H9 (cell line): ENCODE measurements at regions not wholly inside any gene's neighbourhood (a gene's known extent, or its start where the extent isn't known, plus 50 kb on each side); places are given as distances from the start of the nearest gene placed in this dataset.

Source experiments
- DNase-seq: peaks from one replicate; pipeline ENCODE4 v3.0.0-alpha.2; 2017
- H2AFZ ChIP-seq: one replicate; pipeline ENCODE4 v1.6.1; 2013; ENCODE audit warnings: mild to moderate bottlenecking, low read length, control low read depth, moderate library complexity
- H2AK5ac ChIP-seq: 2 replicates; pipeline ENCODE4 v1.6.1; 2013; ENCODE audit warnings: low read length, control low read depth, mixed read lengths; ENCODE audit not compliant: insufficient read length
- H2BK120ac ChIP-seq: one replicate; pipeline ENCODE4 v1.6.1; 2013; ENCODE audit warnings: low read depth, mild to moderate bottlenecking, low read length, control low read depth, inconsistent platforms; ENCODE audit not compliant: poor library complexity, severe bottlenecking
- H2BK12ac ChIP-seq: 2 replicates; pipeline ENCODE4 v1.6.1; 2013; ENCODE audit warnings: low read length, control low read depth, mixed read lengths, low read depth; ENCODE audit not compliant: insufficient read length
- H2BK15ac ChIP-seq: 2 replicates; pipeline ENCODE4 v1.6.1; 2013; ENCODE audit warnings: low read depth, low read length, control low read depth
- H2BK20ac ChIP-seq: one replicate; pipeline ENCODE4 v1.6.1; 2013; ENCODE audit warnings: low read depth, mild to moderate bottlenecking, low read length, control low read depth, inconsistent platforms; ENCODE audit not compliant: poor library complexity, severe bottlenecking
- H2BK5ac ChIP-seq: 2 replicates; pipeline ENCODE4 v1.6.1; 2013; ENCODE audit warnings: low read length, control low read depth, mixed read lengths; ENCODE audit not compliant: insufficient read length
- H3K14ac ChIP-seq: 2 replicates; pipeline ENCODE4 v1.6.1; 2013; ENCODE audit warnings: low read length, control low read depth; ENCODE audit not compliant: insufficient read depth
- H3K18ac ChIP-seq: 2 replicates; pipeline ENCODE4 v1.6.1; 2013; ENCODE audit warnings: low read depth, mild to moderate bottlenecking, mixed read lengths, low read length, control low read depth; ENCODE audit not compliant: insufficient read length
- H3K23ac ChIP-seq: 2 replicates; pipeline ENCODE4 v1.6.1; 2013; ENCODE audit warnings: low read length, control low read depth, mixed read lengths, low read depth; ENCODE audit not compliant: insufficient read length
- H3K23me2 ChIP-seq: 2 replicates; pipeline ENCODE4 v1.6.1; 2013; ENCODE audit warnings: low read depth, mild to moderate bottlenecking, mixed read lengths, low read length, control low read depth; ENCODE audit not compliant: insufficient read length, poor library complexity, severe bottlenecking
- H3K27ac ChIP-seq: 2 replicates; pipeline ENCODE4 v1.5.1; 2013; ENCODE audit warnings: low read length, control low read depth, mixed read lengths, low read depth; ENCODE audit not compliant: insufficient read length
- H3K27me3 ChIP-seq: 2 replicates; pipeline ENCODE4 v1.6.1; 2013; ENCODE audit warnings: low read length, control low read depth, inconsistent platforms; ENCODE audit not compliant: insufficient read depth
- H3K4ac ChIP-seq: 2 replicates; pipeline ENCODE4 v1.6.1; 2013; ENCODE audit warnings: low read depth, mild to moderate bottlenecking, control low read depth, inconsistent platforms, low read length, moderate library complexity
- H3K4me1 ChIP-seq: 2 replicates; pipeline ENCODE4 v1.6.1; 2013; ENCODE audit warnings: low read length, control low read depth, inconsistent platforms; ENCODE audit not compliant: insufficient read depth
- H3K4me2 ChIP-seq: 2 replicates; pipeline ENCODE4 v1.6.1; 2013; ENCODE audit warnings: low read length, control low read depth, mixed read lengths; ENCODE audit not compliant: insufficient read length, insufficient read depth
- H3K56ac ChIP-seq: 2 replicates; pipeline ENCODE4 v1.6.1; 2013; ENCODE audit warnings: low read depth, mild to moderate bottlenecking, mixed read lengths, low read length, control low read depth; ENCODE audit not compliant: insufficient read length
- H3K79me1 ChIP-seq: 2 replicates; pipeline ENCODE4 v1.6.1; 2013; ENCODE audit warnings: low read depth, mild to moderate bottlenecking, moderate library complexity, low read length, control low read depth, inconsistent platforms; ENCODE audit not compliant: insufficient read depth, poor library complexity, severe bottlenecking
- H3K79me2 ChIP-seq: 2 replicates; pipeline ENCODE4 v1.6.1; 2013; ENCODE audit warnings: low read length, control low read depth, inconsistent platforms; ENCODE audit not compliant: insufficient read depth
- H3K9ac ChIP-seq: 2 replicates; pipeline ENCODE4 v1.6.1; 2013; ENCODE audit warnings: low read length, control low read depth, mixed read lengths; ENCODE audit not compliant: insufficient read length; ENCODE audit errors: extremely low read depth
- H3K9me3 ChIP-seq: one replicate; pipeline ENCODE4 v1.6.1; 2013; ENCODE audit warnings: low read depth, low read length, inconsistent platforms; ENCODE audit not compliant: control insufficient read depth
- H3T11ph ChIP-seq: one replicate; pipeline ENCODE4 v1.6.1; 2013; ENCODE audit warnings: mild to moderate bottlenecking, low read length, control low read depth, inconsistent platforms
- H4K20me1 ChIP-seq: one replicate; pipeline ENCODE4 v1.6.1; 2013; ENCODE audit not compliant: control insufficient read depth, insufficient read length, insufficient read depth
- H4K5ac ChIP-seq: 2 replicates; pipeline ENCODE4 v1.6.1; 2013; ENCODE audit warnings: low read depth, mild to moderate bottlenecking, mixed read lengths, low read length, control low read depth; ENCODE audit not compliant: insufficient read length
- H4K8ac ChIP-seq: replicated peaks from 2 replicates; pipeline ENCODE4 v1.6.1; 2013; ENCODE audit warnings: low read length, control low read depth, mixed read lengths, low read depth; ENCODE audit not compliant: insufficient read length
- H4K91ac ChIP-seq: 2 replicates; pipeline ENCODE4 v1.6.1; 2013; ENCODE audit warnings: low read depth, mild to moderate bottlenecking, moderate library complexity, mixed read lengths, low read length, control low read depth; ENCODE audit not compliant: insufficient read length
- H3K27ac Mint-ChIP-seq, 3 experiments: 2 replicates in 2 of 3; 3 replicates in 1 of 3; pipeline ENCODE4 v1.8.0; 2020 to 2021; ENCODE audit warnings: mixed read lengths in 3 of 3, mild to moderate bottlenecking in 1 of 3, moderate library complexity in 1 of 3
- H3K27me3 Mint-ChIP-seq: 2 replicates; pipeline ENCODE4 v1.8.0; 2021; ENCODE audit warnings: low read depth, mild to moderate bottlenecking, moderate library complexity, mixed read lengths
- H3K36me3 Mint-ChIP-seq, 3 experiments: 2 replicates in 2 of 3; 3 replicates in 1 of 3; pipeline ENCODE4 v1.8.0; 2020 to 2021; ENCODE audit warnings: low read depth in 3 of 3, mixed read lengths in 3 of 3; ENCODE audit not compliant: insufficient read depth in 1 of 3
- H3K4me1 Mint-ChIP-seq, 2 experiments: 2 replicates each; pipeline ENCODE4 v1.8.0; 2020; ENCODE audit warnings: mixed read lengths in 2 of 2
- H3K4me3 Mint-ChIP-seq, 2 experiments: 2 replicates in 1 of 2; 3 replicates in 1 of 2; pipeline ENCODE4 v1.8.0; 2020 to 2021; ENCODE audit warnings: mild to moderate bottlenecking in 2 of 2, mixed read lengths in 2 of 2, moderate library complexity in 1 of 2
- H3K9me3 Mint-ChIP-seq, 2 experiments: 2 replicates in 1 of 2; 3 replicates in 1 of 2; pipeline ENCODE4 v1.8.0; 2020; ENCODE audit warnings: mild to moderate bottlenecking in 2 of 2, mixed read lengths in 2 of 2, moderate library complexity in 1 of 2
- CTCF ChIP-seq: fragments of 200-600 bp; sonication (generic); conservative IDR thresholded peaks from 3 replicates; pipeline ENCODE4 v1.8.0; 2021; ENCODE audit warnings: antibody characterized with exemption, mild to moderate bottlenecking
- WGBS: extraction: QIAGEN DNeasy Blood & Tissue Kit; methylation state at CpG from one replicate; pipeline ENCODE4 v1.1.7; 2013; ENCODE audit warnings: missing lambda C conversion rate, low lambda C conversion rate, mixed read lengths; ENCODE audit not compliant: insufficient read length; ENCODE audit errors: extremely low coverage; 5-methylcytosine and 5-hydroxymethylcytosine counted together

GRCh38 chr14:28461389-28461788 lies 305.2 kb upstream of the FOXG1 start:
- no peak overlapping the region for H2BK120ac ChIP-seq
- Mint-ChIP-seq H3K36me3 (peaks cover 1 to 14% (median 5%) of the 10 kb centered on the region in 3 experiments; a peak in 3 of 7 replicates), H3K4me3 (no peak overlapping the region), H3K27me3 (peaks cover under 1% of the 10 kb centered on the region; the same call in 1 of the 2 replicates), H3K4me1 (no peaks in the 10 kb centered on the region), H3K9me3 (peaks cover 13 to 37% of the 10 kb centered on the region in 2 experiments), H3K27ac (no peak overlapping the region)
- no peak overlapping the region for H2BK12ac ChIP-seq
- no peaks in the 10 kb centered on the region for H3K79me1 ChIP-seq
- H3K4ac ChIP-seq, result no peak overlapping the region
- H3T11ph ChIP-seq, result no peak overlapping the region
- no peak overlapping the region for H3K9ac ChIP-seq
- no peaks in the 10 kb centered on the region for H3K79me2 ChIP-seq
- no CpG with 5 or more reads among the region's 7 CpGs for WGBS
- no peaks in the 10 kb centered on the region for H3K4me1 ChIP-seq
- no peak overlapping the region for H3K14ac ChIP-seq
- no peak overlapping the region for H3K18ac ChIP-seq
- H4K5ac ChIP-seq, result no peak overlapping the region
- H3K27me3 ChIP-seq, result no peaks in the 10 kb centered on the region
- no peak overlapping the region for H2AK5ac ChIP-seq
- H2AFZ ChIP-seq, result no peak overlapping the region
- no peaks in the 10 kb centered on the region for H4K20me1 ChIP-seq
- H3K56ac ChIP-seq, result no peak overlapping the region
- no peak overlapping the region for H4K8ac ChIP-seq
- no peaks in the 10 kb centered on the region for H3K23me2 ChIP-seq
- no peak overlapping the region for H3K23ac ChIP-seq
- H2BK15ac ChIP-seq, result no peak overlapping the region
- H3K27ac ChIP-seq, result no peak overlapping the region
- H3K9me3 ChIP-seq, result no peaks in the 10 kb centered on the region
- H4K91ac ChIP-seq, result no peak overlapping the region
- no peak for TF ChIP-seq CTCF
- H3K4me2 ChIP-seq, result no peak overlapping the region
- DNase-seq, result no peak
- no peak overlapping the region for H2BK20ac ChIP-seq
- no peak overlapping the region for H2BK5ac ChIP-seq
